SH-SY5Y (cell line): ENCODE measurements at regions not wholly inside any gene's neighbourhood (a gene's known extent, or its start where the extent isn't known, plus 50 kb on each side); places are given as distances from the start of the nearest gene placed in this dataset.

ENCODE experiments used
- GATA2 ChIP-seq: IDR thresholded peaks from 2 replicates; pipeline ENCODE4 v1.6.1; 2011; ENCODE audit warnings: mild to moderate bottlenecking, low read depth, low read length
- GATA3 ChIP-seq: IDR thresholded peaks from 2 replicates; pipeline ENCODE4 v1.6.1; 2011; ENCODE audit warnings: low read depth, mild to moderate bottlenecking, low read length, moderate library complexity

GRCh38 chr11:116374085-116374484 is 398.7 kb downstream of the BUD13 start:
- TF ChIP-seq GATA3 (no peak), GATA2 (no peak)
